HL-60 (cell line): ENCODE measurements at regions not wholly inside any gene's neighbourhood (a gene's known extent, or its start where the extent isn't known, plus 50 kb on each side); places are given as distances from the start of the nearest gene placed in this dataset.

Source experiments
- GABPA ChIP-seq: IDR thresholded peaks from 2 replicates; pipeline ENCODE4 v1.6.1; 2012; ENCODE audit warnings: low read depth
- POLR2AphosphoS5 ChIP-seq: IDR thresholded peaks from 2 replicates; pipeline ENCODE4 v1.6.1; 2012; ENCODE audit warnings: low read depth
- SPI1 ChIP-seq: IDR thresholded peaks from 2 replicates; pipeline ENCODE4 v1.6.1; 2012; ENCODE audit warnings: low read depth, mild to moderate bottlenecking, borderline replicate concordance
- TF ChIP-seq, protein P1 (sequence below): IDR thresholded peaks from one replicate; pipeline ENCODE4 v1.5.1; 2011; ENCODE audit warnings: low read length, control low read depth, inconsistent platforms; ENCODE audit not compliant: insufficient read depth
- TF ChIP-seq, protein P2 (sequence below): IDR thresholded peaks from 2 replicates; pipeline ENCODE4 v1.6.1; 2012; ENCODE audit warnings: low read depth; ENCODE audit not compliant: insufficient replicate concordance

DNA sequence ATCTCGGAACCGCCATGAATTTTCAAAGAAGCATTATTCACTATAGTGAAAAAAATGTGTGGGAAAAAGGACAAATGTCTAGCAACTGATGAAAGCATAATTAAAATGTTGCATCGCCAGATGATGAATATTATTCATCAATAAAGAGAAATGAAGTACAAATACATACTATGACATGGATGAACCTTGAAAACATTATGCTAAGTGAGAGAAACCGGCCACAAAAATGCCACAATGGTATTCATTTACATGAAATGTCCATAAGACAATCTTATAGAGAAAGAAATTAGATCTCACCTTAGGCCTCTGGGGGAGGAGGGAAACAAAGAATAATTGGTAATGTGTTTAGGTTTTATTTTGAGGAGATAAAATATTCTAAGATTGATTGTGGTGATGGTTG lies 645.0 kb downstream of the EFNB2 start:
- TF ChIP-seq, protein P1, sequence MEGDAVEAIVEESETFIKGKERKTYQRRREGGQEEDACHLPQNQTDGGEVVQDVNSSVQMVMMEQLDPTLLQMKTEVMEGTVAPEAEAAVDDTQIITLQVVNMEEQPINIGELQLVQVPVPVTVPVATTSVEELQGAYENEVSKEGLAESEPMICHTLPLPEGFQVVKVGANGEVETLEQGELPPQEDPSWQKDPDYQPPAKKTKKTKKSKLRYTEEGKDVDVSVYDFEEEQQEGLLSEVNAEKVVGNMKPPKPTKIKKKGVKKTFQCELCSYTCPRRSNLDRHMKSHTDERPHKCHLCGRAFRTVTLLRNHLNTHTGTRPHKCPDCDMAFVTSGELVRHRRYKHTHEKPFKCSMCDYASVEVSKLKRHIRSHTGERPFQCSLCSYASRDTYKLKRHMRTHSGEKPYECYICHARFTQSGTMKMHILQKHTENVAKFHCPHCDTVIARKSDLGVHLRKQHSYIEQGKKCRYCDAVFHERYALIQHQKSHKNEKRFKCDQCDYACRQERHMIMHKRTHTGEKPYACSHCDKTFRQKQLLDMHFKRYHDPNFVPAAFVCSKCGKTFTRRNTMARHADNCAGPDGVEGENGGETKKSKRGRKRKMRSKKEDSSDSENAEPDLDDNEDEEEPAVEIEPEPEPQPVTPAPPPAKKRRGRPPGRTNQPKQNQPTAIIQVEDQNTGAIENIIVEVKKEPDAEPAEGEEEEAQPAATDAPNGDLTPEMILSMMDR = no peak
- TF ChIP-seq POLR2AphosphoS5 (no peak), SPI1 (no peak), GABPA (no peak)
- TF ChIP-seq, protein P2, sequence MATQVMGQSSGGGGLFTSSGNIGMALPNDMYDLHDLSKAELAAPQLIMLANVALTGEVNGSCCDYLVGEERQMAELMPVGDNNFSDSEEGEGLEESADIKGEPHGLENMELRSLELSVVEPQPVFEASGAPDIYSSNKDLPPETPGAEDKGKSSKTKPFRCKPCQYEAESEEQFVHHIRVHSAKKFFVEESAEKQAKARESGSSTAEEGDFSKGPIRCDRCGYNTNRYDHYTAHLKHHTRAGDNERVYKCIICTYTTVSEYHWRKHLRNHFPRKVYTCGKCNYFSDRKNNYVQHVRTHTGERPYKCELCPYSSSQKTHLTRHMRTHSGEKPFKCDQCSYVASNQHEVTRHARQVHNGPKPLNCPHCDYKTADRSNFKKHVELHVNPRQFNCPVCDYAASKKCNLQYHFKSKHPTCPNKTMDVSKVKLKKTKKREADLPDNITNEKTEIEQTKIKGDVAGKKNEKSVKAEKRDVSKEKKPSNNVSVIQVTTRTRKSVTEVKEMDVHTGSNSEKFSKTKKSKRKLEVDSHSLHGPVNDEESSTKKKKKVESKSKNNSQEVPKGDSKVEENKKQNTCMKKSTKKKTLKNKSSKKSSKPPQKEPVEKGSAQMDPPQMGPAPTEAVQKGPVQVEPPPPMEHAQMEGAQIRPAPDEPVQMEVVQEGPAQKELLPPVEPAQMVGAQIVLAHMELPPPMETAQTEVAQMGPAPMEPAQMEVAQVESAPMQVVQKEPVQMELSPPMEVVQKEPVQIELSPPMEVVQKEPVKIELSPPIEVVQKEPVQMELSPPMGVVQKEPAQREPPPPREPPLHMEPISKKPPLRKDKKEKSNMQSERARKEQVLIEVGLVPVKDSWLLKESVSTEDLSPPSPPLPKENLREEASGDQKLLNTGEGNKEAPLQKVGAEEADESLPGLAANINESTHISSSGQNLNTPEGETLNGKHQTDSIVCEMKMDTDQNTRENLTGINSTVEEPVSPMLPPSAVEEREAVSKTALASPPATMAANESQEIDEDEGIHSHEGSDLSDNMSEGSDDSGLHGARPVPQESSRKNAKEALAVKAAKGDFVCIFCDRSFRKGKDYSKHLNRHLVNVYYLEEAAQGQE = no peak
